HEK293T (cell line): ENCODE measurements at regions not wholly inside any gene's neighbourhood (a gene's known extent, or its start where the extent isn't known, plus 50 kb on each side); places are given as distances from the start of the nearest gene placed in this dataset.
"Not testable (repeated sequence)": the region's sequence is repeated elsewhere in the genome, so short reads cannot be mapped to it uniquely, and the experiment has no call there.

Experiments
- CTCF ChIA-PET: fragments of 350-600 bp; formaldehyde crosslinking; extraction: SDS; loops from one replicate; lab custom pipeline; 2021; ENCODE audit warnings: antibody characterized with exemption, inconsistent platforms; lab: Yijun Ruan, JAX
- POLR2A ChIA-PET: fragments of 350-600 bp; formaldehyde crosslinking; extraction: SDS; loops from one replicate; lab custom pipeline; 2020; ENCODE audit warnings: antibody characterized with exemption, inconsistent platforms; lab: Yijun Ruan, JAX
- DNase-seq: peaks from one replicate; pipeline ENCODE4 v3.0.0; 2012; ENCODE audit warnings: mixed read lengths; ENCODE audit errors: extremely low spot score
- ARNT ChIP-seq: fragments of 450-650 bp; IDR thresholded peaks from 2 replicates; pipeline ENCODE4 v1.6.1; 2017; ENCODE audit warnings: mild to moderate bottlenecking
- BHLHE40 ChIP-seq: fragments of 450-650 bp; IDR thresholded peaks from 2 replicates; pipeline ENCODE4 v1.6.1; 2016; ENCODE audit warnings: mild to moderate bottlenecking, moderate library complexity, borderline replicate concordance
- CTBP1 ChIP-seq: fragments of 450-650 bp; IDR thresholded peaks from 2 replicates; pipeline ENCODE4 v1.6.1; 2016; ENCODE audit warnings: borderline replicate concordance
- ELF4 ChIP-seq: fragments of 450-650 bp; IDR thresholded peaks from 2 replicates; pipeline ENCODE4 v1.6.1; 2017; ENCODE audit warnings: antibody characterized with exemption
- FOXA1 ChIP-seq: fragments of 450-650 bp; IDR thresholded peaks from 2 replicates; pipeline ENCODE4 v1.6.1; 2016; ENCODE audit warnings: mild to moderate bottlenecking
- FOXK2 ChIP-seq: fragments of 450-650 bp; IDR thresholded peaks from 2 replicates; pipeline ENCODE4 v1.6.1; 2016; ENCODE audit warnings: mild to moderate bottlenecking
- FOXM1 ChIP-seq: fragments of 450-650 bp; IDR thresholded peaks from 2 replicates; pipeline ENCODE4 v1.6.1; 2017; ENCODE audit warnings: mild to moderate bottlenecking, borderline replicate concordance
- HDGF ChIP-seq: fragments of 450-650 bp; IDR thresholded peaks from 2 replicates; pipeline ENCODE4 v1.6.1; 2017; ENCODE audit warnings: antibody characterized with exemption, borderline replicate concordance
- L3MBTL2 ChIP-seq: fragments of 450-650 bp; conservative IDR thresholded peaks from 2 replicates; pipeline ENCODE4 v1.6.1; 2016; ENCODE audit warnings: mild to moderate bottlenecking
- LEF1 ChIP-seq: fragments of 450-650 bp; IDR thresholded peaks from 2 replicates; pipeline ENCODE4 v1.6.1; 2017; ENCODE audit warnings: mild to moderate bottlenecking, borderline replicate concordance
- NFRKB ChIP-seq: fragments of 450-650 bp; IDR thresholded peaks from 2 replicates; pipeline ENCODE4 v1.6.1; 2016; ENCODE audit warnings: mild to moderate bottlenecking, moderate library complexity
- SP1 ChIP-seq: fragments of 450-650 bp; IDR thresholded peaks from 2 replicates; pipeline ENCODE4 v1.6.1; 2017
- SUZ12 ChIP-seq: fragments of 450-650 bp; IDR thresholded peaks from 2 replicates; pipeline ENCODE4 v1.6.1; 2016; ENCODE audit warnings: mild to moderate bottlenecking
- TARDBP ChIP-seq: fragments of 450-650 bp; IDR thresholded peaks from 2 replicates; pipeline ENCODE4 v1.6.1; 2016
- ZNF384 ChIP-seq: fragments of 450-650 bp; IDR thresholded peaks from 2 replicates; pipeline ENCODE4 v1.6.1; 2016
- TF ChIP-seq, protein P1 (sequence below): fragments of 450-650 bp; IDR thresholded peaks from 2 replicates; pipeline ENCODE4 v1.6.1; 2016

- no peak for DNase-seq
- TF ChIP-seq ZNF384 (no peak), ARNT (no peak), SUZ12 (no peak), HDGF (no peak), SP1 (no peak), L3MBTL2 (no peak), LEF1 (no peak), NFRKB (no peak), FOXK2 (no peak), FOXA1 (no peak), CTBP1 (no peak), ELF4 (no peak), TARDBP (no peak), FOXM1 (no peak), BHLHE40 (no peak)
- TF ChIP-seq, protein P1, sequence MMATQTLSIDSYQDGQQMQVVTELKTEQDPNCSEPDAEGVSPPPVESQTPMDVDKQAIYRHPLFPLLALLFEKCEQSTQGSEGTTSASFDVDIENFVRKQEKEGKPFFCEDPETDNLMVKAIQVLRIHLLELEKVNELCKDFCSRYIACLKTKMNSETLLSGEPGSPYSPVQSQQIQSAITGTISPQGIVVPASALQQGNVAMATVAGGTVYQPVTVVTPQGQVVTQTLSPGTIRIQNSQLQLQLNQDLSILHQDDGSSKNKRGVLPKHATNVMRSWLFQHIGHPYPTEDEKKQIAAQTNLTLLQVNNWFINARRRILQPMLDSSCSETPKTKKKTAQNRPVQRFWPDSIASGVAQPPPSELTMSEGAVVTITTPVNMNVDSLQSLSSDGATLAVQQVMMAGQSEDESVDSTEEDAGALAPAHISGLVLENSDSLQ = no peak
- ChIA-PET CTCF (no interaction called here), POLR2A (no interaction called here)
These were observed 426.0 kb downstream of the FUT8 start for GRCh38 chr14:65838565-65838964.

DNA sequence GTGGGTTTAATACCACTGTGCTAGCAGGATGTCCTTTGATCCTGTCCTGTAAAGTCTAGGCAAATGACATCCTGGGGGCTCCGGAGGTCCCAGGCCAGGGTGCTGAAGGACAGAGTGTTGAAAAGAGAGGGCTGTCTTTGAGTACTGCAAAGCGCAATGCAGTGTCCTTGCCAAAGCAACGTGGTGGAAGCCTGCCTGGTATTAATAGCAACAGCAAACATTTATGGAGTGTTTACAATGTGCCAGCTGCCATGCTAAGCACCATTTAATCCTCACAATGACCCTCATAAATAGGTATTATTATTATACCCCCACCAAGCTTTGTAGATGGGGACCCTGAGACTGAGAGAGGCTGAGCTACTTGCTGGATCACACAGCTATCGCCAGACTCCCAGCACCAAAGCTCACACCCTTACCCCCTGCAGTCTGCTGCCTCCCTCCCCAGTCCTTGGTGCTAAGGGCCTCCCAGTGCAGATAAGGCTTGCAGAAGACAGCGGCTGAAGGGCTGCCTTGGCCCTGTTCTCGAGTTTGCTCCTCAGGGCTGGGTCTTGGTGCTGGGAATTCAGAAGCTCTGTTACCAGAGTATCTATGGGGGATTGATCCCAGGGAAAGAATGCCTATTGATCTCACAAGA lies 427.7 kb downstream of the FUT8 start:
- no peak for DNase-seq
- no peak for TF ChIP-seq LEF1
- no peak for TF ChIP-seq SUZ12
- no peak for TF ChIP-seq ELF4
- no peak for TF ChIP-seq BHLHE40
- no peak for TF ChIP-seq ARNT
- TF ChIP-seq TARDBP = no peak
- TF ChIP-seq, protein P1 = no peak
- no peak for TF ChIP-seq NFRKB
- no peak for TF ChIP-seq SP1
- no peak for TF ChIP-seq CTBP1
- TF ChIP-seq FOXK2 = no peak
- no peak for TF ChIP-seq FOXM1
- TF ChIP-seq FOXA1 = no peak
- ChIA-PET CTCF (no interaction called here), POLR2A (no interaction called here)

DNA sequence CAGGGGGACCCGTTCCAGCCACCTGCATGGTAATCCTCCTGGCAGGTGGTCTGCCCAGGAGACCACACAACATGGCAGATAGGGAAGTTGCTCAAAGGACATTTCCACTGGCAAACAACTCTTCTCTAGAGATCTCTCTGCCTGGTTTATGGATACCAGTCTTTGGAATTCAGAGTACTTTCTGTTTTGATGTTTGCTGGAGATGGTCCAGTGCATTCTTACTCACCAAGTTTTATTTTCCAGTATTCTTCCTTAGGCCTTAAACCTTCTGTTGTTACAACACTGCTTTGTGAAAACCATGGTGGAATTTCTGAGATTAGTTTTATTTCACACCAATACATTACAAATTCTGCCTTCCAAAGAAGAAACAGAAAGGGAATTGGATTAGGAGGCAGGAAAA lies 428.3 kb downstream of the FUT8 start:
- CTCF ChIA-PET = interaction anchor here (0.6 kb wide), 1 partner anchor 1228 kb away, joined by 3 read pairs; no protein-coding TSS in a partner anchor
- DNase-seq = no peak
- TF ChIP-seq L3MBTL2 = no peak
- TF ChIP-seq, protein P1 = no peak
- TF ChIP-seq FOXM1 = no peak
- no peak for TF ChIP-seq LEF1
- no peak for TF ChIP-seq ELF4
- no peak for TF ChIP-seq NFRKB
- no peak for TF ChIP-seq TARDBP
- TF ChIP-seq HDGF = no peak

DNA sequence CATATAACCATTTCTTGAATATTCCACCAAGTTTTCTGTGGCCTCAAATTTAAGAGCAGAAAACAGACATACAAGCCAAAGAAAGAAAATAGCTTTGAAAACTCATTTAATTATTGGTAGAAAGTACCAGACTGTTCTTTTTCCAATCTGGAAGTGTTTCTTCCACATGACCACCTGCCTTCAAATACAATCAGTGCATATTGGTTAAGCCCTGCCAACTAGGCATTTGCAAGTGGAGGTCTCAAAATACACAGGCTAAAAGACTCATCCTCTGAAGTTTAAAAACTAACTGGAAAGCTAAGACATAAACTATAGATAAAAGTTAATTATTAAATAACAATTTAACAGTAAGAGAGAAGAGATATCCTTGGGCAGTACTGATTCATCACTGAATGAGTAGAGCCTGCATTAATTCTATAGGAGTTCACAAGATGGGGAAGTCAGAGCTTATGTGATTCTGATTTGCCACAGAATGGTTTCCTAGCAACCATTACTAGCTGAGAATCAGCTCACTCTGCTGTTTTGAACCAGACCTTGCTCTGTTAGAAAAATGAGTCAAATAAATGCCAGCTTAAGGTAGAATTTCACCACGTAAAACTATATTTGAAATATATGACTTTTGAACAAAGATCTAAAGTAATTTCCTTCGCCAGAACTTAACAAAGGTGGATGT lies 433.8 kb downstream of the FUT8 start:
- no peak for DNase-seq
- ChIA-PET POLR2A (interaction anchor here (1.2 kb wide), 1 partner anchor 435 kb away, joined by 3 read pairs; no protein-coding TSS in a partner anchor), CTCF (no interaction called here)
- TF ChIP-seq SP1 (no peak), TARDBP (no peak), SUZ12 (no peak), FOXK2 (no peak), NFRKB (no peak), LEF1 (no peak), ZNF384 (no peak)
- TF ChIP-seq, protein P1 = no peak

More for the DNA sequence above, 428.3 kb downstream of the FUT8 start:
- POLR2A ChIA-PET = no interaction called here

GRCh38 chr14:65847075-65847847 lies 434.7 kb downstream of the FUT8 start:
- CTCF ChIA-PET = no interaction called here
- DNase-seq = no peak
- POLR2A ChIA-PET = interaction anchor here (1.2 kb wide), 1 partner anchor 436 kb away, joined by 3 read pairs; no protein-coding TSS in a partner anchor
- TF ChIP-seq ELF4 (no peak), CTBP1 (no peak), HDGF (no peak), SP1 (no peak), TARDBP (no peak), ARNT (no peak), FOXA1 (no peak), LEF1 (no peak), L3MBTL2 (no peak), SUZ12 (no peak), BHLHE40 (no peak), FOXK2 (no peak), ZNF384 (no peak), NFRKB (no peak), FOXM1 (no peak)
- TF ChIP-seq, protein P1 = no peak

DNA sequence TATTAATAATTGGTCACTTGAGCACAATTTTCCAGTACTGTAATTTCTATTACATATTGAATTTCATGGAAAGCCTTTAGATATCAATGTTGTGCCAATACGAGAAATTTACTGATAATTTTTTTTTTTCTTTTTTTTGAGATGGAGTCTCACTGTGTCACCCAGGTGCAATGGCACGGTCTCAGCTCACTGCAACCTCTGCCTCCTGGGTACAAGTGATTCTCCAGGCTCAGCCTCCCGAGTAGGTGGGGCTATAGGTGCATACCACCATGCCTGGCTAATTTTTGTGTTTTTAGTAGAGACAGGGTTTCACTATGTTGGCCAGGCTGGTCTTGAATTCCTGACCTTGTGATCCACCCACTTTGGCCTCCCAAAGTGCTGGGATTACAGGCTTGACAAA lies 435.4 kb downstream of the FUT8 start:
- DNase-seq, POLR2A ChIA-PET, CTCF ChIA-PET: not testable (repeated sequence)
